ENCODE measurements at regions not wholly inside any gene's neighbourhood (a gene's known extent, or its start where the extent isn't known, plus 50 kb on each side); places are given as distances from the start of the nearest gene placed in this dataset.
"Not testable (repeated sequence)": the region's sequence is repeated elsewhere in the genome, so short reads cannot be mapped to it uniquely, and the experiment has no call there.

DNA sequence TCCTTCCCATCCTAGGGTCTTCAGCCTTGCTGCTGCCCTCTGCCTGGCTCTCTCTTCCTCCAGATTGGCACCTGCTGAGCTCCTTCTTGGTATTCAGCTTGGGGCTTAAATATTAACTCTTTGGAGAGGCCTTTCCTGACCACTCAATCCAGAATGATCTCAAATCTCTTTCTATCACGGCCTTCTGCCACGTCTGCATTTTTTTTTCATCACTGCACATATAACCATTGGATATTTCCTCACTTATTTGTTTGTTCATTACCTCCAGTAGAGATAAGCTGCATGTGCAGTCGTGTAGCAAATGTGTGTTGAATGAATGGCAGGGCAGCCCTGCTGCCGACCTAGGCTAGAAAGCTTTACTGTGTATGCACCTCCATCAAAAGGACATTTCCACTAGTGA is 51.6 kb upstream of the MPP7 start:
- no peak for DNase-seq (ENCODE audit: low spot score)

DNA sequence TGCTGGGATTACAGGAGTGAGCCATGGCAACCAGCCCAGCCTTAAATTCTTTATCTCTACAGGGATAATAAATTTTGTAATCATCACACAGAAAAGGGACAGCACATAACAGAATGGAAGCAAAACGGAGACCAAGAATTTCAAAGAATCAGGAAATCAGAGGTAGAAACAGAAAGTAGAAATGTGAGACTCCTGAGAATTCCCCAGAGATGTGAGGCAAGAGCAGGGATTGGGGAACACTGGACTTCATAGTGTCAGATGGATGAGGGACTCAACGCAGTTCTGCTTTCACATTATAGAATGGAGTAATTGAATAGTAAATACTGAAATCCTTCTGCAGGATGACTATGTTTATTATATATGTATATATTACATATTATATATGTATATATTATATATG is 52.5 kb upstream of the MPP7 start:
- DNase-seq (ENCODE audit: low spot score): no peak

DNA sequence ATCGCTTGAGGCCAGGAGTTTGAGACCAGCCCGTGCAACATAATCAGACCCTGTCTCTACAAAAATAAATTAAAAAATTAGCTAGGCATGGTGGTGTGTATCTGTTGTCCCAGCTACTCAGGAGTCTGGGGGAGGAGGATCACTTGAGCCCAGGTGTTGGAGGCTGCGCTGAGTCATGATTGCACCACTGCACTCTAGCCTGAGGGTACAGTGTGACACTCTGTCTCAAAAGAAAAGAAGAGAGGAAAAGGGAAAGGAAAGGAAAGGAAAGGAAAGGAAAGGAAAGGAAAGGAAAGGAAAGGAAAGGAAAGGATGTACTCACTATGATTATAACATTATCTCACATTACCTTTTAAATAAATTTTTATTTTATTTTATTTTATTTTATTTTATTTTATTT is 56.5 kb upstream of the MPP7 start:
- DNase-seq (ENCODE audit: low spot score): no peak

DNA sequence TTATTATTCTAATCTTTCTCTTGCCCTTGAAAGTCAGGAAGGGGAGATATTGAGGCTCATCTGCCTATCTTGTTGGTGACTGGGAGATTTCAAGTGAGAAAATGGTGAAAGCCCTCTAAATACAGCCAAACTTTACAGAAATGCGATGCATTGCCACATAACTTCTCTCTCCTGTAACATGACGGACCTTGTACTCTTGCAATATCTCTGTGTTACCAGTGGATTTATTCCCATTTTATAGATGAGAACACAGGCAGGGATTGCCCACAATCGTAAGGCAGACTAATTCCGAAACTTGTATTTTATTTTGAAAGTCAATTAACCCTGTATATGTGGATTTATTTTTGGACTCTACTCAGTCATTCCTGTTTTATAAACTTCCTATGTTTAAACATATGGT is 57.3 kb upstream of the MPP7 start:
- no peak for DNase-seq (ENCODE audit: low spot score)

DNA sequence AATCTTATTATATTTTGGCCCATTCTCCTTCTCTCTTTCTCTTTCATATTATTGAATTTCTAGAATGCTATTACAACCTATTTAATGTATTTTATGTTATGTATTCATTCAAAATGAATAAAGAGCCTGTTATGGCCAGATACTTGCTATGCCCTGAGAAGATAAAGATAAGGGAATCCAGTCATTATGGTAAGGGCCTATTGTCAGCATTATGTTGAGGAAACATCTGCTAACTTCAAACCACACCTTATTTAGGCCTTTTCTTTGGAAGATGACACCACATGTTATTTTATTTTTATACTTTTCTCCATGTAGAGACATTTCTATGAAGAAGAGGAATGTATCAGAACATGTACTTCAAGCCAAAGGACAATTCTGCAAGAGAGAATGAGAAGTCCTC is 60.5 kb upstream of the MPP7 start:
- no peak for DNase-seq (ENCODE audit: low spot score)

DNA sequence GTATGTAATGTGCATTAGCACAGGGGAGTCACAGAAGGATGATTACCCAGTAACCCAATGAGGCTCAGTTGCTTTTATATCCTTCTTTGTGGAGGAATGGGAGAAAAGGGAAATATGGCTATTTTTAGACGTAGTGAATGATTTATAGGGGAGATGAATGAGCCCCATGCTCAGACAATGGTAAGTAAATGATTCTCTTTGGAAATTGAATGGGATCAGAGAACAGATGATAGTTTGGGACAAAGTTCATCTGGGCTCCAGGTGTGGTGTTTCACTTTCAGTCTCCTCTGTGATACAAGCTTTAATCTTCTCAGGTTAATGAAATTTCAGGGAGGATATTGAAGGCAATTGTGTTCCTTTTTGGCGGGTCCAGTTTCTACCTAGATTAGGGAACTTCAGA is 63.0 kb upstream of the MPP7 start:
- DNase-seq (ENCODE audit: low spot score): no peak

DNA sequence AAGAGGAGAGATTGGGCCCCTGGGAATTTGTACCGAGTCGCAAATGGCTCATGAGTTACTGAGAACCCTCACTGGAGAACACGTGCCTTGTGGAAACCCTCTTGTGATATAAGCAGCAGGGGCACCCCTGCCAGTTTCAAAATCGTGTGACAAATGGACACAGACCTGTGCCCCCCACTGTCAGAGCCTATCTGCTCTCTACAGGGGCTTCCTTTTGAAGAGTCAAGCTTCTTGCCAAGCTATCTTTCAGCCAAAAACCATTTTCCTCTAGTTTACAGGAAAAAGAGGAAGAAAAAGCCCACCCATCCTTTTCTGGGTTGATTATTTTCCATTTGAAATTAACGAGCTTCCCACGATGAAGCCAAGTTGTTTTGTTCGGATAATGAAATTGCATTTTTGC is 64.1 kb upstream of the MPP7 start:
- no peak for DNase-seq (ENCODE audit: low spot score)

DNA sequence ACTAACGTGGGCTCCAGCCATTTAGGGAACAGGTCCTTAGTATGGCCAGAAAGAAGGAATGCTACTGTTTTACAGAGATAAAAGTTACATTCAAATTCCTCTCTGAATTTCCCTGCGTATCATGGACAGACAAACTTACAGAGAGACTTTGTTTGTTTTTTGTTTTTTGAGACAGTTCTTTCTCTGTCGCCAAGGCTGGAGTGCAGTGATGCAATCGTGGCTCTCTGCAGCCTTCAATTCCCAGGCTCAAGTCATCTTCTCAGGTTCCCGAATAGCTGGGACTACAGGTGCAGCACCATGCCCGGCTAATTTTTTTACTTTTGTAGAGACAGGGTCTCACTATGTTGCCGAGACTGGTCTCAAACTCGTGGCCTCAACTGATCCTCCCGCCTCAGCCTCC is 64.5 kb upstream of the MPP7 start:
- DNase-seq (ENCODE audit: low spot score): no peak

DNA sequence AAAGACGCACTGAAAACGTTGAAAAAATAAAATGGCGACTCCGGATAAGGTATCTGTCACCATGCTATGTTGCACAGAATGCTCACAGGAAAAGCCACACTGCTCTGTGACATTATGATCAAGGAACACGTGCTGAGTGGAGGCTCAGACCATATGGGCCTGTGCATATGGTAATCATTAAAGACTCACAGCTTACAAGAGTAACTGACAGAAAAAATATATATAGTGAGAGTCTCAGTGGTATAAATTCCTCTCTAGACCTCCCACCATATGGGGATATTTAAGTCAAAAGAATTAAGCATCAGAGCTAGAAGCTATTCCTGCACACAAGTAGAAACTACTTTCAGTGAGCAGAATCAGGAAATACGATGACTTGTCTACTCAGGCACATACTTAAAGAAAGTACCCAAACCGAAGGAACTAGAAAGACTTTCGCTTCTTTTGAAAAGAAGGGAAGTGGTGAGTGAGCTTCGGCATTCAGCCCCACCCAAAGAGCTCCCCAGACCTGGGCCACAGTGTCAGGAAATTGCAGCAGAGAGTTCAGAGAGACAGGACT is 65.1 kb upstream of the MPP7 start:
- no peak for DNase-seq (ENCODE audit: low spot score)

DNA sequence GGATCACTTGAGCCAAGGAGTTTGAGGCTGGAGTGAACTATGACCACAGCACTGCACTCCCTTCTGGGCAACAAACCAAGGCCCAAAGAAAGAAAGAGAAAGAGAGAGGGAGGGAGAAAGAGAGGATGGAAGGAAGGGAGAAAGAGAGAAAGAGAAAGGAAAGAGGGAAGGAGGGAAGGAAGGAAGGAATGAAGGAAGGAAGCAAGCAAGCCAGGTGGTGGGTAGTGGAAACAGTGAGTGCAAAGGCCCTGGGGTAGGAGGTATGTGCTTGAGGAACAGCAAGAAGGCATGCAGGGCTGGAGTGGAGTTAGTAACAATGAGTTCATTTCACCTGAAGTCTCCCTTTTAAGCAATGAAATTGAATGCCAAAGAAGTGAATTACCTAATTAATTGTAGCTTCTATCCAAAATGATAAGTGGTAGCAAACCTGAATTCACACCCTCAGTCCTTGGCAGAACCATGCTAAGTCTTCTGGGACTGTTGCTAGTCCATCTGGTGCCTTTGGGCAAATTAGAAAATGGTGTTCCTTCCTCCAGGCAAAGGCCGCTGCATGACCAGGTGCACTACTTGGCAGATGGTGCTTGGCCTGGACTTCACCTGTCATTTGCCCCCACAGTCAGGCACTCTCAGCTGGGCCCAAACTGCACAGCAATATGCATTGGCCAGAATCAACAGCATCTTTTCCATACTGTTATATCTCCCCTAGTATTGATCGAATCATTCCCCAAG is 67.4 kb upstream of the MPP7 start:
- DNase-seq (ENCODE audit: low spot score): no peak

DNA sequence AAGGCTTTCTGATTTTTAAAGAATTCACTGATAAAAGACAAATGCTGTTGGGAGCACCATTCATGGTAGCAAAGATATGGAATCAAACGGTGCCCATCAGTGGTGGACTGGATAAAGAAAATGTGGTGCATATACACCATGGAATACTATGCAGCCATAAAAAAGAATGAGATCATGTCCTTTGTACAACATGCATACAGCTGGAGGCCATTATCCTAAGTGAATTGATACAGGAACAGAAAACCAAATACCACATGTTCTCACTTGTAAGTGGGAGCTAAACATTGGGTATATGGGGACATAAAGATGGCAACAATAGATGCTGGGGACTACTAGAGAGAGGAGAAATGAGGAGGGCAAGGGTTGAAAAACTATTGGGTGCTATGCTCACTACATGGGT is 68.8 kb upstream of the MPP7 start:
- not testable (repeated sequence) for DNase-seq (ENCODE audit: low spot score)

DNA sequence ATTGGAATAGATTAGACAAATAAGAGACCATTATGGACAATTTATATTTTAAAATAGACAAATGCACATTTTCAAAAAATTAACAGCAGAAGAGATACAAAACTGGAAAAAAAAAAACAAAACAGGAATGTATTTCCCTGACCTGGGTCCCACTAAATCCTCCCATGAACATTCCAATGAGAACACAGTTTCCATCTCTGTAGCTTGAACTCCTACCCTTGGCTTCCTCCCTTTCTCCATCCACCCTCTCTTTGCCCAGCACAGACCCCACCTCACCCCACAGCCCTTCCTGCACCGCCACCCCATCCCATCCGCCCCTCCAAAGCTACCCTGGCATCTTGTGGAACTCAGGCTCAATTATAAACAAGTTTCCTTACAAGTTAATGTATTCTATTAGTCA is 71.2 kb upstream of the MPP7 start:
- no peak for DNase-seq (ENCODE audit: low spot score)

DNA sequence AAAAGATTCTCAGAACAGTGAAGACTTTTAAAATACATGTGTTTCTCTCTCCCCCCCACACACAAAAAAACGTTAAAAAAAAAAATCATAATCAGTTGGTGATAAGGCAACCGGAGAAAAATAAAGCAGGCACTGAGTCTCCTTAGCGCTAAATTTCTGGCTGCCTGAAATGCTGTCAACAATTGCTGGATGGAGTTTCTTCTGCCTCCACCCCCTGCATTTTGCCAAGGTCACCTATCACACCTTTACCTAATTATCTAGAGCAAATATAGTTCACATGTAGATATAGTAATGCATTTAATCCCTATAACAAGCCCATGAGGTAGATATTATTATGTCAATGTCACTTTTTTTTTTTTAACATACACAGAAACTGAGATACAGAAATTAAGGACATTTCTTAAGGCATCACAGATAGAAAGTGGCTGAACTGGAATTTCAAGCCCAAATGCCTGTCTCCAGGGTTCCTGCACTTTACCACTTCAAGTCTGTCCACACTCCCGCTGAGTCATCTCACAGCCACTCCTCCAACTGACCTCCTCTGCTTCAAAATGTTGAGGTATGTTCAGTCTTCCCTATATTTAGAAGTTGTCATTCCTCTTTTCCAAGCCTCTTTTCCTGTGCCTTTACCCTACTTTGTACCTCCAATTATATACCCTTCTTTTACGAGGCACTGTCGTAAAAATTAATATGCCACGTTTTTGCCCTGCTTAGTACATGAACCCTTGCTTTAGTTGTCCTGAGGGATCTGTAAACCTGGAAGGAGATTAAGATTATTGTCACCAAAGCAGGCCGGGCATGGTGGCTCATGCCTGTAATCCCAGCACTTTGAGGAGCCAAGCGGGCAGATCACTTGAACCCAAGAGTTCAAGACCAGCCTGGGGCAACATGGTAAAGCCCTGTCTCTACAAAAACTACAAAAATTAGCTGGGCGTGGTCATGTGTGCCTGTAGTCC is 72.8 kb upstream of the MPP7 start:
- DNase-seq (ENCODE audit: low spot score): peak; percentile 45

DNA sequence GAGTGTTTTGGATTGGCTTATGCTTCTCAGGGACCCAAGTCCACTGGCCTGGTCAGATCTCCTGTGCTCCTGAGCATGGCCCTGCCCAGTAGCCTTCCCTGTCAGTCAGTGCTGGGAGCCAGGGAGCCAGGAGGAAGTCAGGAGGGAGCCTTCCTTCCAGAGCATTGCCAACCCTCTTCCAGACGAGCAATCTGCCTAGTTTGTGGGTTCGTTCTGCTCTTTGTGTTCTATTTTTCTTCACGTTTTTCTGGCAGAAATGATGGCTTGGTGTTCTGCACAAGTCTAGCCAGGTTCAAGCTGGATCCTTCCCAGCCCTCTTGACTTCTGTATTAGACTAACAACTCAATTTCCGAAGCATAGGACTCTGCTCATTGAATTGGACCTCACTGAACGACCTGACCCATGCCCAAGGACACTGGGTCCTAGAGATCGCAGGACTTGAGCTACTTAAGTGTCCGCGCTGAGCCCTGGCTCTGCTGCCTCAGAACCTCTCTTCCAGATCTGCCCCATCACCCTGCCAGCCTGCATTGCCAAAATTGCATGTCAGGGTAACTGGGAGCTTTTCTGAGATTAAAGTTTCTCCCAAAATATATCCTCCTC is 76.2 kb upstream of the MPP7 start:
- no peak for DNase-seq (ENCODE audit: low spot score)

DNA sequence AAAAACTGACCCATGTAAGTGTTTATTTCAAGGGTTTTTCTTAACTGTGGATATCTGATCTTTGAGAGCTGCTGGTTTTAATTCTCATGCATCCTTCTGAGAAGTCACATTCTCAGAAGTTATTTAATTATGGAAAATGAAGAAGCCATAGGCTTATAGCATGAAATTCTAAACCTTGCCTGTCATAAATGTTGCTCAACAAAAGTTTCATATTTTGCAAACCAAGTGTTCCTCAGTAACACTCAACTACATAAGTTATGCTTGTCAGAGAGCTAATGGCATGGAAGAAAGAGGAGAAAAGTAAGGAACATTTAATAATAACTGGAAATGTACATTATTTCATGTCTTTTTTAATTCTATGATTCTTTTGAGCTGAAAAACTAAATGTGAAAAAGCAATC is 78.6 kb upstream of the MPP7 start:
- DNase-seq (ENCODE audit: low spot score): no peak

DNA sequence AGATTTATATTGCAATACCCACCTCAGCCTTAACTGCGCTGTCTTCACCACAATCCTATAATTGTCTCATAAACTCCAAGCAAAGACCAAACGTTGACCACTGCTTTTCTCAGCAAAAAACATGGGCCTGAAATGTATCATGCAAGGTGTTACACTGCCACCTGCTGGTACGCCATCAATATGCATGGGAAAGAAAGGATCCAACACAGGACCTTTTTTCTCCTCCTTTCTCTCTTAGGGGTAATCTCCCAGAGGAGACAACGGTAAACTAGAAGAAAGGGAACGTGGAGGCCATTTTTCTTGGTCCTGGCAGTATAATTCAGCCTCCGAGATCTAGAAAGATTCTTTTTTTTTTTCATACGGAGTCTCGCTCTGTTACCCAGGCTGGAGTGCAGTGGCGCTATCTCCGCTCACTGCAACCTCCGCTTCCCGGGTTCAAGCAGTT is 79.1 kb upstream of the MPP7 start:
- DNase-seq (ENCODE audit: low spot score): peak; percentile 51

DNA sequence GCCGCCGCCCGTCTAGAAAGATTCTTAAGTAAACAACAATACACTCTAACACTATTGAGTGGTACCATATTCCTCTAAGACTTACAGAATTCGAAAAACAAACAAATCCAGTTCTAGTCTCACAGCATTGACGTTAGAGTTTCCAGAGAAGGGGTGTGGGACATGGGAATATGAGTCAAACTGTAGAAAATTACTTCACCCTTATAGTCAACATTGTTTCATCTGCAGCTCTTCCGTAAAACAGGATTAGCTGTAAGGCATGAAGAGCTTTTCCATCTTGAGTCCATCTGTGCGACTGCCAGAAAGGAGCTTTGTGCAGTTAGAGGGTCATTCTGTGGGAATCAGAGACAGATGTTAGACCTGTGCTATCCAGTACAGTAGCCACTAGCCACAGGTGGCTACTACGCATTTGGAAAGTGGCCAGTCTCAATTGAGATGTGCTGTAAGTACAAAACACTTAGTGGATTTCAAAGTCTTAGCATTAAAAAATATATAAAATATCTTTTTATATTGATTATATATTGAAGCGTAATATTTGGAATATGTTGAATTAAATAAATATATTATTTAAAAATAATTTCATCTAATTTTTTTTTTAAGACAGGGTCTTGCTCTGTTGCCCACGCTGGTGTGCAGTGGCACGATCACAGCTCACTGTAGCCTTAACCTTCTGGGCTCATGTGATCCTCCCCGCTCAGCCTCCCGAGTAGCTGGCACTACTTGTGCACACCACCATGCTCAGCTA is 79.8 kb upstream of the MPP7 start:
- no peak for DNase-seq (ENCODE audit: low spot score)

DNA sequence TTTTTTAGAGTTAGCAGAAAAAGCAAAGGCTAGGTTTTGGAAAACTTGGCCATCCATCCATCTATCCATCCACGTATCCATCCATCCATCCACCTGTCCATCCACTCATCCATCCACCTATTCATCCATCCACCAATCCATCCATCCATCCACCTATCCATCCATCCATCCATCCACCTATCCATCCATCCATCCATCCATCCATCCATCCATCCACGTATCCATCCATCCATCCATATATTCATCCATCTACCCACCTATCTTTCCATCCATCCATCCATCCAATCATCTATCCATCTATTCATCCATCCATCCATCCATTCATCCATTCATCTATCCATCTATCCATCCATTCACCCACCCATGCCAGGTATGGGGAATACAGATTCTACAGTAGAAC is 81.7 kb upstream of the MPP7 start:
- DNase-seq (ENCODE audit: low spot score): no peak

DNA sequence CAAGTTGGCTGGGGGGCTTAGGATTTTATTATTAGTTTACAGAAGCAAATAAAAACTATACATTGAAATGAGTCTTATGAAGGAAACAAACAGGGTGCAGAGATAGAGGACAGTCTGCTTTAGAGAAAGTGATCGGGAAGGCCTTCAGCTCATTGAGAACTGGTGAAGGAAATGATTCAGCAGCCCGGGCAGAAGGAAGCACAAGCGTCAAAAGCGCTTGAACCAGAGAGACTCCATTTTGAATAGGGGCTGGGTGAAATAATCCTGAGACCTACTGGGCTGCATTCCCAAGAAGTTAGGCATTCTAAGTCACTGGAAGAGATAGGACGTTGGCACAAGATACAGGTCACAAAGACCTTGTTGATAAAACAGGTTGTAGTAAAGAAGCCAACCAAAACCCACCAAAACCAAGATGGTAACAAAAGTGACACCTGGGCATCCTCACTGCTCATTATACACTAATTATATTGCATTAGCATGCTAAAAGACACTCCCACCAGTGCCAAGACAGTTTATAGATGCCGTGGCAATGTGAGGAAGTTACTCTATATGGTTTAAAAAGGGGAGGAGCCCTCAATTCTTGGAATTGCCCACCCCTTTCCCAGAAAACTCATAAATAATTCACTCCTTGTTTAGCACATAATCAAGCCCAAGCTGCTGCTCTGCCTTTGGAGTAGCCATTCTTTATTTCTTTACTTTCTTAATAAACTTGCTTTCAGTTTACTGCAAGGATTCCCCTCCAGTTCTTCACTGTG is 83.1 kb upstream of the MPP7 start:
- DNase-seq (ENCODE audit: low spot score): no peak

DNA sequence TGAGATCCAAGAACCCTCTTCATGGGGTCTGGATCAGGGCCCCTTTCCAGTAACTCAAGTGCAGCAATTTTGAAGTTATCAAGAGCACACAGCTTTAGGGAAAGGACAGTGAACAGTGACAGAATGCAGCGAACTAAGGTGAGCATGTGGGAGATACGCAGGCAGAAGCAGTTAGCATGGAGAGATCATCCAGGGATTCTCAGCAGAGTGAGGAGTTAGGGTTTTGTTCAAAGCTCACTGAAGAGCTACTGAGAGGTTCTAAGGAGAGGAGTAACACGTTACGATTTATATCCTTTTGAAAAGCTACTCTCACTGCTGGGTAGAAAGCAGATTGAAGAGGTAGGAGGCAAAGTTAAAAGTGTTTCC is 83.6 kb upstream of the MPP7 start:
- DNase-seq (ENCODE audit: low spot score): no peak

DNA sequence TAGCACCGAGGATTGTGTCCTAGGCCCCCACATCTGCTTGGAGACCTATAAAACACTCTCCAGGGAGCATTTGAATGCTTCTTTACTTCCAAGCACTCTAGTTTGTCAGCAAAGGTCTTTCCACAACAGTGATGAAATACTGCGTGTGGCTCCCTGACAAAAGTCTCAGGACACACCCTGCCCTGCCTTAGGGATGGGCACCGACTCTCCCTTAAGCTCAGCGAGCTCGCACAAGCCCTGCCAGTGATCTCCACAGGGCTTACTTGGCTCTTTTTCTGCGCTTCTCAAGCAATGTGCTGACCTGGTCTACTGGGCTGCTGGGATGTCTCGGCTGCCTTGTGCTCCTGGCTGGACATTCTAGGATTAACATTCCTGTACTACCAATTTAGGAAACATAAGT is 84.3 kb upstream of the MPP7 start:
- no peak for DNase-seq (ENCODE audit: low spot score)

Measured in hepatic stellate cell (primary cell).